Natural killer cell (primary cell): ENCODE measurements at regions not wholly inside any gene's neighbourhood (a gene's known extent, or its start where the extent isn't known, plus 50 kb on each side); places are given as distances from the start of the nearest gene placed in this dataset.
A peak's percentile ranks its signal among the peaks of the same experiment; 100 is the strongest.

Experiments used
- ATAC-seq, 3 donors: fragments of 150-1000 bp in 2 of 3; fragments of 200-7000 bp in 1 of 3; cut with Tn5 transposase; 1 replicate in 1 of 3; 2 replicates in 2 of 3; pipeline ENCODE4 v1.10.0; 2021; ENCODE audit warnings: mild to moderate bottlenecking in 2 of 3, moderate library complexity in 2 of 3
- DNase-seq, 2 donors: peaks; one replicate each; pipeline versions ENCODE4 v3.0.0 to v3.0.0-alpha.2; 2013 to 2021; ENCODE audit warnings: mixed read lengths in 1 of 2
- H3K27ac ChIP-seq: one replicate; pipeline ENCODE4 v1.5.1; 2013; ENCODE audit warnings: mild to moderate bottlenecking, low read length
- H3K27me3 ChIP-seq: one replicate; pipeline ENCODE4 v1.6.1; 2013; ENCODE audit warnings: low read length; ENCODE audit not compliant: control insufficient read depth, insufficient read depth
- H3K36me3 ChIP-seq: one replicate; pipeline ENCODE4 v1.6.1; 2013; ENCODE audit warnings: low read length; ENCODE audit not compliant: control insufficient read depth, insufficient read depth
- H3K4me1 ChIP-seq: one replicate; pipeline ENCODE4 v1.6.1; 2013; ENCODE audit warnings: low read length; ENCODE audit not compliant: control insufficient read depth, insufficient read depth
- H3K4me3 ChIP-seq: one replicate; pipeline ENCODE4 v1.5.1; 2013; ENCODE audit warnings: low read length
- H3K9me3 ChIP-seq: one replicate; pipeline ENCODE4 v1.6.1; 2013; ENCODE audit warnings: low read length; ENCODE audit not compliant: control insufficient read depth, insufficient read depth
- H3K27ac Mint-ChIP-seq, 2 donors: one replicate each; pipeline ENCODE4 v1.8.0; 2022; ENCODE audit warnings: mild to moderate bottlenecking in 2 of 2, mixed read lengths in 2 of 2, moderate library complexity in 1 of 2
- H3K27me3 Mint-ChIP-seq, 2 donors: one replicate each; pipeline ENCODE4 v1.8.0; 2022; ENCODE audit warnings: low read depth in 2 of 2, mixed read lengths in 2 of 2
- H3K36me3 Mint-ChIP-seq: one replicate; pipeline ENCODE4 v1.8.0; 2022; ENCODE audit warnings: mixed read lengths
- H3K4me1 Mint-ChIP-seq, 2 donors: one replicate each; pipeline ENCODE4 v1.8.0; 2022; ENCODE audit warnings: mixed read lengths in 2 of 2
- H3K4me3 Mint-ChIP-seq: one replicate; pipeline ENCODE4 v1.8.0; 2022; ENCODE audit warnings: mild to moderate bottlenecking, moderate library complexity, mixed read lengths
- H3K9me3 Mint-ChIP-seq, 2 donors: one replicate each; pipeline ENCODE4 v1.8.0; 2022; ENCODE audit warnings: mixed read lengths in 2 of 2
- WGBS: methylation state at CpG from one replicate; pipeline ENCODE4 v1.1.7; 2013; ENCODE audit warnings: missing lambda C conversion rate; ENCODE audit not compliant: insufficient coverage; 5-methylcytosine and 5-hydroxymethylcytosine counted together
- intact Hi-C: fragments of 100-400 bp; cut with micrococcal nuclease; formaldehyde crosslinking; loops from one replicate; pipeline ENCODE4 v1.14.2; 2022
- TF ChIP-seq, protein P1 (sequence below): fragments of 200-600 bp; IDR thresholded peaks from one replicate; pipeline ENCODE4 v1.8.0; 2022; ENCODE audit warnings: antibody characterized with exemption

DNA sequence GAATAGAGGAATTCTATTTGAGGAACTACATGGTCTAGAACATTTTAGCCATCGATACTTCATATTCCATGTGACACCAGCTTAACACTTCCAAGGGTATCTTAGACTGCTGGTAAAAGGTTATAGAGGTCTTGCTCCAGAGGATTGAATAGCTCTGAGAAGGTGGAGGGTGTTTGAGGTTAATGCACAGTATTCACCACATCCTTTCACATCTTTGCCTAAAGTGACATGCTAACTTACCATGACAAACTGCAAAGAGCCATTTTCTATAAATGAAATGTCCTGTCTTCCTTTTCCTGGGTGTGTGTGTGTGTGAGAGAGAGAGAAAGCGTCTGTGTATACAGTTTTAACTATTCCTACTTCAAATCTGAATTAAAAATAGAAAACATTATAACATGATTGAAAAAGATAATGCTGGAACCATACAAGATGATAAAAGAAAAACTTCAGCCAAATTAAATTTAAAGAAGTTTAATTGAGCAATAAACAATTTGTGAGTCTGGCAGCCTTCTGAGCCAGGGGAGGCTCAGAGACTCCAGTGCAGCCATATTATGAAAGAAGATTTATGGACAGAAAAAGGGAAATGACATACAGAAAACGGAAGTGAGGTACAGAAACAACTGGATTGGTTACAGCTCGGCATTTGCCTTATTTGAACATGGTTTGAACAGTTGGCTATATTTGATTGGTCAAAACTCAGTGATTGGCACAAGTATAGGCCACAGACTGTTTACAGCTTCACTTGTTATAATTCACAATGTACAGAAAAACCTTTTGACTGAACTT, 320.9 kb upstream of the CCDC179 start:
- no peaks in the 10 kb centered on the region for H3K27me3 ChIP-seq
- intact Hi-C loops = loop anchor here (2.0 kb wide), 1 partner anchor 390 kb away; no protein-coding TSS in a partner anchor
- peak overlapping the region; percentile 82 to 92 for H3K27ac Mint-ChIP-seq
- H3K9me3 Mint-ChIP-seq = peaks cover 6 to 13% of the 10 kb centered on the region in 2 donors
- TF ChIP-seq, protein P1, sequence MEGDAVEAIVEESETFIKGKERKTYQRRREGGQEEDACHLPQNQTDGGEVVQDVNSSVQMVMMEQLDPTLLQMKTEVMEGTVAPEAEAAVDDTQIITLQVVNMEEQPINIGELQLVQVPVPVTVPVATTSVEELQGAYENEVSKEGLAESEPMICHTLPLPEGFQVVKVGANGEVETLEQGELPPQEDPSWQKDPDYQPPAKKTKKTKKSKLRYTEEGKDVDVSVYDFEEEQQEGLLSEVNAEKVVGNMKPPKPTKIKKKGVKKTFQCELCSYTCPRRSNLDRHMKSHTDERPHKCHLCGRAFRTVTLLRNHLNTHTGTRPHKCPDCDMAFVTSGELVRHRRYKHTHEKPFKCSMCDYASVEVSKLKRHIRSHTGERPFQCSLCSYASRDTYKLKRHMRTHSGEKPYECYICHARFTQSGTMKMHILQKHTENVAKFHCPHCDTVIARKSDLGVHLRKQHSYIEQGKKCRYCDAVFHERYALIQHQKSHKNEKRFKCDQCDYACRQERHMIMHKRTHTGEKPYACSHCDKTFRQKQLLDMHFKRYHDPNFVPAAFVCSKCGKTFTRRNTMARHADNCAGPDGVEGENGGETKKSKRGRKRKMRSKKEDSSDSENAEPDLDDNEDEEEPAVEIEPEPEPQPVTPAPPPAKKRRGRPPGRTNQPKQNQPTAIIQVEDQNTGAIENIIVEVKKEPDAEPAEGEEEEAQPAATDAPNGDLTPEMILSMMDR = no peak
- peaks cover 11% of the 10 kb centered on the region for H3K4me1 ChIP-seq
- H3K4me1 Mint-ChIP-seq = peaks cover 38 to 44% of the 10 kb centered on the region in 2 donors
- H3K36me3 Mint-ChIP-seq = peaks cover 13% of the 10 kb centered on the region
- peak in 1 of 2 donors; percentile 9 for DNase-seq
- H3K36me3 ChIP-seq = no peaks in the 10 kb centered on the region
- peak overlapping the region; percentile 78 for H3K4me3 Mint-ChIP-seq
- peak overlapping the region; percentile 68 for H3K27ac ChIP-seq
- WGBS = 49% methylated on average over 2 of the region's 4 CpGs
- no peak overlapping the region for H3K4me3 ChIP-seq
- ATAC-seq = peak; percentile 90 to 97 (median 90)
- no peaks in the 10 kb centered on the region for H3K9me3 ChIP-seq
- H3K27me3 Mint-ChIP-seq = peaks cover 0 to under 1% of the 10 kb centered on the region in 2 donors

- ATAC-seq = no peak
- Histone ChIP-seq H3K4me1 (no peaks in the 10 kb centered on the region), H3K9me3 (no peaks in the 10 kb centered on the region), H3K27ac (no peak overlapping the region), H3K36me3 (no peaks in the 10 kb centered on the region), H3K27me3 (no peaks in the 10 kb centered on the region), H3K4me3 (no peak overlapping the region)
- no peak overlapping the region for H3K27ac Mint-ChIP-seq
- H3K27me3 Mint-ChIP-seq = no peaks in the 10 kb centered on the region
- no peaks in the 10 kb centered on the region for H3K36me3 Mint-ChIP-seq
- no peak for DNase-seq
- no peak overlapping the region for H3K4me3 Mint-ChIP-seq
- 95% methylated on average over 2 of the region's 3 CpGs for WGBS
- H3K9me3 Mint-ChIP-seq = no peaks in the 10 kb centered on the region
- intact Hi-C loops = no loop called here
- H3K4me1 Mint-ChIP-seq = peaks cover 4 to 5% of the 10 kb centered on the region in 2 donors
- TF ChIP-seq, protein P1 = no peak
These were observed 332.0 kb upstream of the CCDC179 start for GRCh38 chr11:23192256-23192655.

- intact Hi-C loops = no loop called here
- H3K4me3 ChIP-seq = no peak overlapping the region
- ATAC-seq (peak in 1 of 3 donors; percentile 30), DNase-seq (no peak)
- H3K27ac Mint-ChIP-seq = no peak overlapping the region
- H3K27me3 ChIP-seq = no peaks in the 10 kb centered on the region
- H3K36me3 ChIP-seq = no peaks in the 10 kb centered on the region
- H3K27ac ChIP-seq = no peak overlapping the region
- TF ChIP-seq, protein P1 = no peak
- peaks cover 3 to 7% of the 10 kb centered on the region in 2 donors for H3K9me3 Mint-ChIP-seq
- H3K27me3 Mint-ChIP-seq = no peaks in the 10 kb centered on the region
- H3K36me3 Mint-ChIP-seq = peaks cover 12% of the 10 kb centered on the region
- H3K9me3 ChIP-seq = peaks cover 19% of the 10 kb centered on the region
- WGBS = 77% methylated on average over 3 of the region's 3 CpGs
- no peak overlapping the region for H3K4me3 Mint-ChIP-seq
- H3K4me1 Mint-ChIP-seq = no peaks in the 10 kb centered on the region
- no peaks in the 10 kb centered on the region for H3K4me1 ChIP-seq
These were observed 341.8 kb upstream of the CCDC179 start for GRCh38 chr11:23201936-23202522.
